WERI-Rb-1 (cell line): ENCODE measurements at regions not wholly inside any gene's neighbourhood (a gene's known extent, or its start where the extent isn't known, plus 50 kb on each side); places are given as distances from the start of the nearest gene placed in this dataset.
A peak's percentile ranks its signal among the peaks of the same experiment; 100 is the strongest.

ENCODE experiments used
- DNase-seq: peaks from one replicate; pipeline ENCODE4 v3.0.0-alpha.2; 2020
- H3K27ac ChIP-seq: fragments of 250-450 bp; sonication (Bioruptor Pico); 2 replicates; pipeline ENCODE4 v1.5.1; 2020; ENCODE audit warnings: mild to moderate bottlenecking, moderate library complexity
- H3K27me3 ChIP-seq: fragments of 250-450 bp; sonication (Bioruptor Pico); 2 replicates; pipeline ENCODE4 v1.5.1; 2021; ENCODE audit warnings: mild to moderate bottlenecking, low read depth, moderate library complexity; ENCODE audit not compliant: insufficient read depth, severe bottlenecking
- H3K36me3 ChIP-seq: fragments of 250-450 bp; sonication (Bioruptor Pico); 2 replicates; pipeline ENCODE4 v1.5.1; 2020; ENCODE audit warnings: mild to moderate bottlenecking, moderate library complexity
- H3K4me3 ChIP-seq: 2 replicates; pipeline ENCODE4 v1.5.1; 2011; ENCODE audit warnings: low read depth, mild to moderate bottlenecking, control low read depth, low read length
- H3K9me3 ChIP-seq: fragments of 250-450 bp; sonication (Bioruptor Pico); 2 replicates; pipeline ENCODE4 v1.5.1; 2021; ENCODE audit warnings: mild to moderate bottlenecking, moderate library complexity; ENCODE audit not compliant: severe bottlenecking
- TF ChIP-seq, protein P1 (sequence below): IDR thresholded peaks from 2 replicates; pipeline ENCODE4 v1.5.1; 2011; ENCODE audit warnings: low read depth, mild to moderate bottlenecking, control low read depth, inconsistent platforms, low read length

DNA sequence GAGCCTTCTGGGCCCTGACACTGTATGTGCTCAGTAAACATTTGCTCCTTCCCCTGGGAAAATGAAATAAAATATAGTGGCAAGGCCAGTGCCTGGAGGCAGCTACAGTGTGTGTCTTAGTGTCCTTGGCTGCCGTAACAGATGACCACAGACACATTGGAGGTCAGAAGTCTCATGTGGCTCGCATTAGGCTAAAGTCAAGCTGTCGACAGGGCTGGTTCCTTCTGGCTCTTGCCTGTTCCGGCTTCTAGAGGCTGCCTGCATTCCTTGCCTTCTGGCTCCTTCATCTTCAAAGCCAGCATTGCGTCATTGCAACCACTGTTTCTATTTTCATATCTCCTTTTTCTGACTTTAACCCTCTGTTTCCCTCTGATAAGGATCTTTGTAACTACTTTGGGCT, 83.6 kb upstream of the STX18 start:
- DNase-seq, result peak; percentile 77
- TF ChIP-seq, protein P1, sequence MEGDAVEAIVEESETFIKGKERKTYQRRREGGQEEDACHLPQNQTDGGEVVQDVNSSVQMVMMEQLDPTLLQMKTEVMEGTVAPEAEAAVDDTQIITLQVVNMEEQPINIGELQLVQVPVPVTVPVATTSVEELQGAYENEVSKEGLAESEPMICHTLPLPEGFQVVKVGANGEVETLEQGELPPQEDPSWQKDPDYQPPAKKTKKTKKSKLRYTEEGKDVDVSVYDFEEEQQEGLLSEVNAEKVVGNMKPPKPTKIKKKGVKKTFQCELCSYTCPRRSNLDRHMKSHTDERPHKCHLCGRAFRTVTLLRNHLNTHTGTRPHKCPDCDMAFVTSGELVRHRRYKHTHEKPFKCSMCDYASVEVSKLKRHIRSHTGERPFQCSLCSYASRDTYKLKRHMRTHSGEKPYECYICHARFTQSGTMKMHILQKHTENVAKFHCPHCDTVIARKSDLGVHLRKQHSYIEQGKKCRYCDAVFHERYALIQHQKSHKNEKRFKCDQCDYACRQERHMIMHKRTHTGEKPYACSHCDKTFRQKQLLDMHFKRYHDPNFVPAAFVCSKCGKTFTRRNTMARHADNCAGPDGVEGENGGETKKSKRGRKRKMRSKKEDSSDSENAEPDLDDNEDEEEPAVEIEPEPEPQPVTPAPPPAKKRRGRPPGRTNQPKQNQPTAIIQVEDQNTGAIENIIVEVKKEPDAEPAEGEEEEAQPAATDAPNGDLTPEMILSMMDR, result no peak

DNA sequence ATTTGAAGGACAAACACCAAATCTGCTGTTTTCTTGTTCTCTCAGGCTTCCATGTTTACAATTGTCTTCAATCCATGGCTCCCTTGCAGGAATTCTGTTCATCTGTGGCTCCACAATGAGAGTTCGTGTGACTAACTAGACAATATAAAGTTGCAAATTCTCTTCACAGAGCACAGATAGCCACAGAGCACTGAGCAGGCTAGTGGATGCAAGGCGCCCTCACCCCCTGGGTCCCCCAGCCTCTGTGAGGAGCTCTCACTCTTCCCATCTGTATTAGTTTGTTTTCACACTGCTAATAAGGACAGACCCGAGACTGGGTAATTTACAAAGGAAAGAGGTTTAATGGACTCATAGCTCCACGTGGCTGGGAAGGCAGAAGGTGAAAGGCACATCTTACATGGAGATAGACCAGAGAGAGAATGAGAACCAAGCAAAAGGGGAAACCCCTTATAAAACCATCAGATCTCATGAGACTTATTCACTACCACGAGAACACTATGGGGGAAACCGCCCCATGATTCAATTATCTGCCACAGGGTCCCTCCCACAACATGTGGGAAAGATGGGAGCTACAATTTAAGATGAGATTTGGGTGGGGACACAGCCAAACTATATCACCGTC, 82.5 kb upstream of the STX18 start:
- no peaks in the 10 kb centered on the region for H3K36me3 ChIP-seq
- H3K9me3 ChIP-seq, result no peaks in the 10 kb centered on the region
- H3K27me3 ChIP-seq, result no peaks in the 10 kb centered on the region
- TF ChIP-seq, protein P1, result no peak
- H3K27ac ChIP-seq, result no peak overlapping the region
- no peak for DNase-seq
- no peak overlapping the region for H3K4me3 ChIP-seq

More for the DNA sequence above, 83.6 kb upstream of the STX18 start:
- H3K9me3 ChIP-seq, result no peaks in the 10 kb centered on the region
- H3K27ac ChIP-seq, result no peak overlapping the region
- no peaks in the 10 kb centered on the region for H3K36me3 ChIP-seq
- H3K4me3 ChIP-seq, result no peak overlapping the region
- H3K27me3 ChIP-seq, result no peaks in the 10 kb centered on the region

- TF ChIP-seq, protein P1, result no peak
- H3K9me3 ChIP-seq, result no peaks in the 10 kb centered on the region
- H3K4me3 ChIP-seq, result no peak overlapping the region
- H3K36me3 ChIP-seq, result no peaks in the 10 kb centered on the region
- H3K27ac ChIP-seq, result no peak overlapping the region
- H3K27me3 ChIP-seq, result no peaks in the 10 kb centered on the region
- no peak for DNase-seq
These were observed 78.0 kb upstream of the STX18 start for GRCh38 chr4:4619821-4620220.

DNA sequence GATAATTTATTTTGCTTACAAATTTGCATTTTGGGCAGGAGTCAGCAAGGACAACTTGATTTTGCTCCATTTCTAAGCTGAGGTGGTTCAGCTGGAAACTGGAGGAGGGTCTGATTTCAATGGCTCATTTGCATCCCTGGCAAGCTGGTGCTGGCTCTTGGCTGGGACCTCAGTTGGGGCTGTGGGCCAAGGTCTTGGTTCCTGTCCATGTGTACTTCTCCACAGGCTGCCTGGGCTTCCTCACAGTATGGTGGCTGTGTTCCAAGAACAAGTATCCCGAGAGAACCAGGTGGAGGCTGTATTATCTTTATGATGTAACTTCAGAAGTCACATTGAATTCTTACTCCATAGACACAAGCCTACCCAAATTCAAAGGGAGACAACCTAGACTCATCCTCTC, 77.0 kb upstream of the STX18 start:
- TF ChIP-seq, protein P1, result no peak
- H3K4me3 ChIP-seq, result no peak overlapping the region
- DNase-seq, result no peak
- no peaks in the 10 kb centered on the region for H3K9me3 ChIP-seq
- H3K27ac ChIP-seq, result no peak overlapping the region
- H3K27me3 ChIP-seq, result no peaks in the 10 kb centered on the region
- H3K36me3 ChIP-seq, result no peaks in the 10 kb centered on the region

- H3K9me3 ChIP-seq, result peaks cover 3% of the 10 kb centered on the region
- TF ChIP-seq, protein P1, result no peak
- no peaks in the 10 kb centered on the region for H3K27me3 ChIP-seq
- DNase-seq, result no peak
- H3K36me3 ChIP-seq, result no peaks in the 10 kb centered on the region
- H3K4me3 ChIP-seq, result no peak overlapping the region
- no peak overlapping the region for H3K27ac ChIP-seq
These were observed 73.3 kb upstream of the STX18 start for GRCh38 chr4:4614925-4615678.
